GM18951 (cell line): ENCODE measurements at regions not wholly inside any gene's neighbourhood (a gene's known extent, or its start where the extent isn't known, plus 50 kb on each side); places are given as distances from the start of the nearest gene placed in this dataset.
"Not testable (repeated sequence)": the region's sequence is repeated elsewhere in the genome, so short reads cannot be mapped to it uniquely, and the experiment has no call there.

Experiments used
- POLR2A ChIP-seq: IDR thresholded peaks from 4 replicates; pipeline ENCODE4 v1.6.1; 2011; ENCODE audit warnings: mild to moderate bottlenecking; ENCODE audit not compliant: insufficient read length, insufficient read depth; ENCODE audit errors: extremely low read depth
- in situ Hi-C: fragments of 300-500 bp; cut with MboI; formaldehyde crosslinking; loops from one replicate; pipeline ENCODE4 v1.12.0; 2022; ENCODE audit warnings: low sequenced_read_pairs, mixed read lengths, inconsistent platforms; ENCODE audit not compliant: unreplicated experiment

DNA sequence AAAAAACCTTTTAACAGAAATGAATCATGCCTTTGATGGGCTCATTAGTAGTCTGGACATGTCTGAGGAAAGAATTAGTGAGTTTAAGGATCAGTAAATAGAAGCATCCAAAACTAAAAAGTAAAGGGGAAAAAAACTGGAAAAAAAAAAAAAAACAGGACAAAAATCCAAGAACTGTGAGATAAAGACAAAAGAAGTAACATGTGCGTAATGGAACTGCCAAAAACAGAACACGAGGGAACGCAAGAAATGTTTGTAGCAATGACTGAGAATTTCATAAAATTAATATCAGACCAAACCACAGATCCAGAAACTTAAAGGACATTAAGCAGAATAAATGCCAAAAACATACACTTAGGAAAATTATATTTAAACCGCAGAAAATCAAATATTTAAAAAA lies 77.4 kb downstream of the MS4A13 start:
- in situ Hi-C loops: no loop called here

DNA sequence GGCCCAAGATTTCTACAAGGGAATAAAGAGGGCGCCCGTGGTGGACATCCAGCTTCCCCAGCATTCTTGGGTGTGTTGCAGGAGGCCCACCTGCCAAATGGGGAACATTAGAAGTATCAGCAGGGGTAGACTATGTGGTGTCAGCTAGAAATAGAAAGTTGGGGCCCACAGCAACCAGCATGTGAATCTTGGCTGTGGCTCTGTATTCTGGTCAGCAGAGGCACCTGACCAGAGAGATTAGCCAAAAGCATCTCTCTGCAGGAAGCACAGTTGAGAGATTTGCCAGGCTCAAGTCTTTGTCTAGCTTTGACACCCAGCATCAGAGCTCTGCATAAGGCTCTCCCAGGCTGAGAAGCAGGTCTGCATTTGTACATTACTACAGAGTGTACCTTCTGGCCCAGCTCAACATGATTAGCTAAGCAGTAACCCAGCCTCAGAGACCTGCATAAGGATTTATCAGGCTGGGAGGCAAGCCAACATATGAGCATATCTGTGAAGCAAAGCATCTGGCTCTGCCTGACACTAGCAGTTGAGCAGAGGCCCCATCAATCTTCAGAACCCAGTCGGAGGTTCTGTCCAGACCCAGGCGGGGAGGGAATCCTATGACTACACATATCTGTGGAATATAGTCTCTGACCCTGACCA lies 79.9 kb downstream of the MS4A13 start:
- in situ Hi-C loops: no loop called here

More for the DNA sequence above, 77.4 kb downstream of the MS4A13 start:
- TF ChIP-seq POLR2A: no peak

DNA sequence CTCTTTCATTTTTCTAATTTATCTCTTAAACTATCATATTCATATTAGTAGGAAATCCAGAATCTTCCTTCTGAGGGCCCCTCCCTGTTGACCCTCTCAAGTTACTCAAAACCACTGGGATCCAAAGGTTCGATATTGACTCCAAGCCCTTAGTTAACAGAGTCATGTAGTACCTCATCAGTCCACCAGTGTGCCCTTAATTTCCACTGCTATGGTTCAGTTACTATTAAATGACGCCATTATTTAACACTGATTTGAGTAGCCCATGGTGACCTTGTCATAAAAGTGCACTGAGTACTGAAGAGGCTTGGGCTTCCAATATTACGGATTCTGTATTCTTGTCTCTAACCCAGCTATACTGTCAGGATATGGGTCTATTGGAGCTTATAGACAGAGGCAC lies 91.9 kb upstream of the MS4A8 start:
- TF ChIP-seq POLR2A: no peak
- in situ Hi-C loops: no loop called here

More for the DNA sequence above, 79.9 kb downstream of the MS4A13 start:
- no peak for TF ChIP-seq POLR2A

DNA sequence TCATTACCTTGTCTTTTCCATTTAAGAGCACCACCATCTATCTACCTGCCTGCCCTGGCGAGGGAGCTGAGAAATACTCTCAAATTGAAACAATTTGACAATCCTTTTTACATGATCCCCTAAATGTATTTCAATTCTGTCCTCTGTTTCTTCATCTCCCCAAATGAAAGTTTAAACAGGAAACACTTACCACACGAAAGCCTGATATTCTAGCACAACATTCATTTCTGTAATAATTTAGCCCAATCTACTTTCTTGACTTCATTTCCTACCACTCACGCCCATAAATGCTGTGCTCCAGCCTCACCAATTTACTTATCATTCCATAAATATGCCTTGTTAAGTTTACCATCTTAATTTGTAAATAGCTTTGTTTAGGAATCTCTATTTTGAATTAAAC lies 89.8 kb upstream of the MS4A8 start:
- TF ChIP-seq POLR2A: no peak
- in situ Hi-C loops: loop anchor here (10.0 kb wide), 2 partner anchors 125 to 245 kb away; no protein-coding TSS in a partner anchor

DNA sequence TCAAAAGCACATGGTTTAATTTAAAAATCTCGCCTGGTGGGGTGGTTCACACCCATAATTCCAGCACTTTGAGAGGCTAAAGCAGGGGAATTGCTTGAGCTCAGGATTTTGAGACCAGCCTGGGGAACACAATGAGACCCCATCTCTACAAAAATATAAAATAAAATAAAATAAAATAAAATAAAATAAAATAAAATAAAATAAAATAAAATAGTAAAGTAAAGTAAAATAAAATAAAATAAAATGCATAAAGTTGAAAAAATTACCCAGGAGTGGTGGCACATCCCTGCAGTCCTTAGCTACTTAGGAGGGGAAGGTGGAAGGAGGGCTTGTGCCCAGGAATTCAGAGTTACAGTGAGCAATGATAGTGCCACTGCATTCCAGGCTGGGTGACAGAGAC lies 88.7 kb upstream of the MS4A8 start:
- no peak for TF ChIP-seq POLR2A
- in situ Hi-C loops: loop anchor here (10.0 kb wide), 2 partner anchors 126 to 246 kb away; no protein-coding TSS in a partner anchor

DNA sequence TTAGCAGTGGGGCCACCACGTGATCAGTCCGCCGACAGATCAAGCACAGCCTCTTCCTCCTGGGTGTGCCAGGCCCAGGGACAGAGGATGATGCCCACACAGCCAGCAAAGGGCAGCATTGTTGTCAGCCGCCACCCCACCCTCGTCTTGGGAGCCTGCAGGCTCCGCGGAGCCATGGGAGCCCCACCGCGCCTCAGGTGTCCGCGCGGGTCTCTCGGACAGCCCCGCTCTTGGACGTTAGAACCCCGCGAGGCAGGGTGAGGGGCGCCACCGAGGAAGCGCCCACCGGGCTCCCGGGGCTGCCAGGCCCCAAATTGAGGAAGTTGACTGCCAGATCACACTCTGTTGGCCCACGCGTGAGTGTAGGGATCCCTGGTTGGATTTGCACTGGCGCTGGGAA lies 83.9 kb upstream of the MS4A8 start:
- in situ Hi-C loops: loop anchor here (10.0 kb wide), 2 partner anchors 131 to 251 kb away; no protein-coding TSS in a partner anchor
- TF ChIP-seq POLR2A: no peak

DNA sequence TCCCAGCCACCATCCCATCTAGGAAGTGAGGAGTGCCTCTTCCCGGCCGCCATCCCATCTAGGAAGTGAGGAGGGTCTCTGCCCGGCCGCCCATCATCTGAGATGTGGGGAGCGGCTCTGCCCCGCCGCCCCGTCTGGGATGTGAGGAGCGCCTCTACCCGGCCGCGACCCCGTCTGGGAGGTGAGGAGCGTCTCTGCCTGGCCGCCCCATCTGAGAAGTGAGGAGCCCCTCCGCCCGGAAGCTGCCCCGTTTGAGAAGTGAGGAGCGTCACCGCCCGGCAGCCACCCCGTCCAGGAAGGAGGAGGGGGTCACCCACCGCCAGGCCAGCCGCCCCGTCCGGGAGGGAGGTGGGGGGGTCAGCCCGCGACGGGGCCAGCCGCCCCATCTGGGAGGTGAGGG lies 77.5 kb upstream of the MS4A8 start:
- in situ Hi-C loops: not testable (repeated sequence)

DNA sequence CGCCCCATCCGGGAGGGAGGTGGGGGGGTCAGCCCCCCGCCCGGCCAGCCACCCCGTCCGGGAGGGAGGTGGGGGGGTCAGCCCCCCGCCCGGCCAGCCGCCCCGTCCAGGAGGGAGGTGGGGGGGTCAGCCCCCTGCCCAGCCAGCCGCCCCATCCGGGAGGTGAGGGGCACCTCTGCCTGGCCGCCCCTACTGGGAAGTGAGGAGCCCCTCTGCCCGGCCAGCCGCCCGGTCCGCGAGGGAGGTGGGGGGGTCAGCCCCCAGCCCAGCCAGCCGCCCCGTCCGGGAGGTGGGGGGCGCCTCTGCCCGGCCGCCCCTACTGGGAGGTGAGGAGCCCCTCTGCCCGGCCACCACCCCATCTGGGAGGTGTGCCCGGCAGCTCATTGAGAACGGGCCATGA lies 76.6 kb upstream of the MS4A8 start:
- in situ Hi-C loops: not testable (repeated sequence)

DNA sequence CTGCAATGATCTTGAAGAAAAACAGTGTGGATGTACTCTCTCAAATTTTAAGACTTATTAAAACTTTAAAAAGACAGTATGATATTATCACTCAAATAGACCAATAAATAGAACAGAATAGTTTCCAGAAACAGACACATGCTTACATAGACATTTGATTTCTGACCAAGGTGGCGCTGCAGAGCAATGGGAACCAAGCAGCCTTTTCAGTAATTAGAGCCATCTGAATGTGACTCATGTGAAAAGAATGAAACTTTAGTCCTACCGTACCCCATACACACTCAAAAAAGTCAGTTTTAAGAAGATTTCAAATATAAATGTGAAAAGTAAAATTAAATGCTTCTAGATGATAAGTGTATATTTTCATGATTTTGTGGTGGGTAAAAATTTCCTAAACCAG lies 74.2 kb upstream of the MS4A8 start:
- no peak for TF ChIP-seq POLR2A
- in situ Hi-C loops: no loop called here

DNA sequence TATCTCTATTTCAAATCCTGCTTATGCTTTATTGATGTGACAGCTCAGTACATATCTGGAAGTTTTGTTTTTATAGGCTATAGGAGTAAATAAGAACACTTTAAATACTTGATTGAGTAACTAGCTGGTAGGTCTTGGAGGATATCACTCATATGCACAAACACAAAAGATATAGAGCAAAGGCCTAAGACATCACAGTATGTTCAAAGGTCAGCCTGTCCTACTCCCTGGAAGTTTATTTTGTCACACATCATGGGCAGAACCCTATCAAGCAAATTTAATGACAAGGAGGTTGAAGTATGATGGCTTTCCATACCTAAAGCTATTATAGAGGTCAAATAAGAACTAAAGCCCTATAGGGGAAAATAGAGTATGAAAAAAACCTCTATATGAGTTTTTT lies 70.0 kb upstream of the MS4A8 start:
- in situ Hi-C loops: no loop called here
- no peak for TF ChIP-seq POLR2A

DNA sequence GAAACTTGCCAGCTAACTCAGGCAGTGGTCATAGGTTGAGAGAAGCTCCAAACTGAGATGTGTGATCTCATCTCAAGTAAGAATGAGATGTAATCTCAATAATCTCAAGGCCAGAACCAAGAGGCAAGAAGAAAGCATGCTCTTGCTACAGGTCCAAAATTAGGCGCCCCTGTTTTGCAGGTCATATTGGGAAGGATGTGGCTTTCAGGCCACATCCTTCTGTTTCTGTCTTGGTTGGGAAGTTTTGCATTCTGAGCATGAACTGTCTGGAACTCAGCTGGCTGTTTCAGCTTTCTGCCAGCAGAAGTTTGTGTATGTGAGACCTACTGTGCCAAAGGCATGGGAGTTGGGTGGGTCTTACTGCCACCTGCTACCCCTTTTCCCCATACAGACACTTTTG lies 67.5 kb upstream of the MS4A8 start:
- no peak for TF ChIP-seq POLR2A
- in situ Hi-C loops: loop anchor here (10.0 kb wide), 1 partner anchor 277 kb away; no protein-coding TSS in a partner anchor

DNA sequence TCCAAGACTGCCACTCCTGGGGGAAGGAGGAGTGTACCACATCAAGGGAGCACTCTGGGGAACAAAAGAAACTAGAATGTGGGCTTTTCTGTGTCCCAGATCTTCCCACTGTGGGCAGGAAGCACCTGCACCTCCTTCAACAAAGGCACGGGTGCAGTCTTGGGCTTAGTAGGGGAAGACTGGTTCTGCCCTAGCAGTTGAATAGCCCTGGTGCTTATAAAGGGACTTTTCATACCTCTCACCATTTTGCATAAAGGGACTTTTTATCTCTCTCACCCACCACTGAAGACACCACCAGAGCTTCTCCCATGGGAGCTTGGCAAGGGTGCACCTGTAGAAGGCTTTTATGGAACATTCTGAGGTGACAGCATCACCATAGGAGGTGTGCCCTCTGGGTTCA lies 65.8 kb upstream of the MS4A8 start:
- TF ChIP-seq POLR2A: no peak
- in situ Hi-C loops: loop anchor here (10.0 kb wide), 1 partner anchor 279 kb away; no protein-coding TSS in a partner anchor

DNA sequence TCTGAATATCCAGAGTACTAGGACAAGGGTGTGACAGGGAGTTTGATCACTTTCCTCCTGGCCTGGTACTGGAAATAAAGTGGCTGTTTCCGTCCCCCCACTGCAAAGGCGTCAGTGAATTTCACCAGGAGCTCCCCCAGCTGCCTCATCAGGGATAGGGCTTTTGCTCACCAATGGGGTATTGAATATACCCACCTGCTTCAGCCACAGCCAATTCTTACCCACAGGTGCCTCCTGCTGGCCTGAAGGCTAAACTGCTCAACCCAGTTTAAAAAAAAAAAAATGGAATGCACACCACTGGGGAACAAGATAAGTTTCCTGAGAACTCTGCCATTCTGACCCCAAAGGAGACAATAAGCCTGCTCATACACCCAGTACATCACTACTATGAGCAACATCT lies 65.3 kb upstream of the MS4A8 start:
- in situ Hi-C loops: loop anchor here (10.0 kb wide), 1 partner anchor 279 kb away; no protein-coding TSS in a partner anchor
- TF ChIP-seq POLR2A: no peak

DNA sequence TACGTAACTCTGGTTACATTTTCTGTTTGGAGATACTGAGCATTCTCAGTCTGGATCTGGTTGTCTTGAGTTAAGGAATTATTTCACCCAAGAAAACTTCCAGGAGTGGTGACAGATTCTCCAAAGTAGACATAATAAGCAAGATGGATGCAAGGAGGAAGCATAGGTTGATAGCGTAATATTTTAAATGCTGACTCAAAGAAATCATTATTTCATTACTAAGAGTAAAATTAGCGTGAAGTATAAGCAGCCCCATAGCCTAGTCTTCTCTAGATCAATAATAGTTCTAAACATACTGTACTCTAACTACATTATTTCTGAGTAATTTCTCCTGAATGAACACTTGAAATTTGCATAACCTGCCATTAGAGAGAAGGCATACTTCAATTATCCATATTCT lies 57.5 kb upstream of the MS4A8 start:
- no peak for TF ChIP-seq POLR2A
- in situ Hi-C loops: no loop called here

DNA sequence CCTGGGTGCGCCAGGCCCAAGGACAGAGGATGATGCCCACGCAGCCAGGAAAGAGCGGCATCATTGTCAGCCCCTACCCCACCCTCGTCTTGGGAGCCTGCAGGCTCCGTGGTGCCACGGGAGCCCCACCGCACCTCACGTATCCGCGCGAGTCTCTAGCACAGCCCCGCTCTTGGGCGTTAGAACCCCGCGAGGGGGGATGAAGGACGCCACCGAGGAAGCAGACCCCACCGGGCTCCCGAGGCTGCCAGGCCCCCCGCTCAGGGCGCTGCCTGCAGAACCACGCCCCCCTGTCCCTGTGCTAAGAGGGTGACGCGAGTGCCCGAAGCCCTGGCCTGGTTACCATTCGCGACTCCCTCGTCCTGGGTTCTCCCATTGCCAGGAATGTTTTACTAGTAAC lies 52.3 kb upstream of the MS4A8 start:
- TF ChIP-seq POLR2A: no peak
- in situ Hi-C loops: no loop called here
